Tibial artery (tissue), 4 donors: ENCODE measurements at regions not wholly inside any gene's neighbourhood (a gene's known extent, or its start where the extent isn't known, plus 50 kb on each side); places are given as distances from the start of the nearest gene placed in this dataset.

Experiments
- DNase-seq, 2 donors: peaks; one replicate each; pipeline ENCODE4 v3.0.0-alpha.2; 2019
- H3K27ac ChIP-seq, 2 donors: fragments of 200-600 bp; sonication (generic) in 1 of 2; 1 replicate in 1 of 2; 2 replicates in 1 of 2; pipeline ENCODE4 v1.5.1; 2018 to 2019; ENCODE audit warnings: mild to moderate bottlenecking in 1 of 2
- H3K27me3 ChIP-seq, 2 donors: fragments of 200-600 bp; sonication (generic) in 1 of 2; one replicate each; pipeline versions ENCODE4 v1.5.1 to v1.6.0; 2016 to 2019
- H3K36me3 ChIP-seq, 3 donors: fragments of 200-600 bp; sonication (generic) in 2 of 3; one replicate each; pipeline ENCODE4 v1.5.1; 2016 to 2019; ENCODE audit warnings: mild to moderate bottlenecking in 2 of 3
- H3K4me1 ChIP-seq, 4 donors: fragments of 200-600 bp; sonication (generic) in 2 of 4; 1 replicate in 3 of 4; 2 replicates in 1 of 4; pipeline ENCODE4 v1.5.1; 2016 to 2019
- H3K4me3 ChIP-seq, 2 donors: fragments of 200-600 bp; sonication (generic) in 1 of 2; 1 replicate in 1 of 2; 2 replicates in 1 of 2; pipeline ENCODE4 v1.5.1; 2018 to 2019; ENCODE audit warnings: mild to moderate bottlenecking in 2 of 2
- H3K9me3 ChIP-seq, 3 donors: fragments of 200-600 bp; sonication (generic) in 1 of 3; one replicate each; pipeline ENCODE4 v1.5.1; 2016 to 2019
- CTCF ChIP-seq, 2 experiments: fragments of 200-600 bp in 1 of 2; fragments of 450-650 bp in 1 of 2; IDR thresholded peaks; one replicate each; pipeline ENCODE4 v1.5.1; 2017 to 2019; ENCODE audit warnings: antibody characterized with exemption in 2 of 2, mild to moderate bottlenecking in 1 of 2, moderate library complexity in 1 of 2
- intact Hi-C: fragments of 100-400 bp; cut with DNase I; formaldehyde crosslinking; loops from one replicate; pipeline ENCODE4 v1.15.0; 2023; ENCODE audit warnings: low total_unique reads

- Histone ChIP-seq H3K4me1 (no peaks in the 10 kb centered on the region), H3K4me3 (no peak overlapping the region), H3K36me3 (no peaks in the 10 kb centered on the region), H3K27me3 (no peaks in the 10 kb centered on the region), H3K9me3 (no peaks in the 10 kb centered on the region), H3K27ac (no peak overlapping the region)
- DNase-seq: no peak
- no peak for TF ChIP-seq CTCF (IDR thresholded peaks at IDR 0.05)
- intact Hi-C loops: no loop called here
Measured at GRCh38 chr21:28437061-28437460, 555.6 kb downstream of the LTN1 start.

- H3K27me3 ChIP-seq: no peaks in the 10 kb centered on the region
- no peak overlapping the region for H3K4me3 ChIP-seq
- no peaks in the 10 kb centered on the region for H3K9me3 ChIP-seq
- intact Hi-C loops: no loop called here
- H3K27ac ChIP-seq: no peak overlapping the region
- H3K36me3 ChIP-seq: no peaks in the 10 kb centered on the region
- no peaks in the 10 kb centered on the region for H3K4me1 ChIP-seq
- TF ChIP-seq CTCF (IDR thresholded peaks at IDR 0.05): no peak
- DNase-seq: no peak
Measured at GRCh38 chr21:28436286-28436932, 556.3 kb downstream of the LTN1 start.

GRCh38 chr21:28431527-28432200 lies 561.0 kb downstream of the LTN1 start:
- Histone ChIP-seq H3K27ac (no peak overlapping the region), H3K36me3 (no peaks in the 10 kb centered on the region), H3K9me3 (no peaks in the 10 kb centered on the region), H3K4me1 (no peaks in the 10 kb centered on the region), H3K4me3 (no peak overlapping the region), H3K27me3 (no peaks in the 10 kb centered on the region)
- intact Hi-C loops: no loop called here
- no peak for TF ChIP-seq CTCF (IDR thresholded peaks at IDR 0.05)
- no peak for DNase-seq

GRCh38 chr21:28431022-28431421 lies 561.7 kb downstream of the LTN1 start:
- H3K4me3 ChIP-seq: no peak overlapping the region
- H3K27ac ChIP-seq: no peak overlapping the region
- intact Hi-C loops: no loop called here
- H3K9me3 ChIP-seq: no peaks in the 10 kb centered on the region
- no peak for DNase-seq
- no peaks in the 10 kb centered on the region for H3K4me1 ChIP-seq
- no peaks in the 10 kb centered on the region for H3K36me3 ChIP-seq
- no peaks in the 10 kb centered on the region for H3K27me3 ChIP-seq
- no peak for TF ChIP-seq CTCF (IDR thresholded peaks at IDR 0.05)

- intact Hi-C loops: no loop called here
- H3K36me3 ChIP-seq: no peaks in the 10 kb centered on the region
- no peaks in the 10 kb centered on the region for H3K4me1 ChIP-seq
- TF ChIP-seq CTCF (IDR thresholded peaks at IDR 0.05): no peak
- no peaks in the 10 kb centered on the region for H3K9me3 ChIP-seq
- no peak for DNase-seq
- H3K27ac ChIP-seq: no peak overlapping the region
- no peak overlapping the region for H3K4me3 ChIP-seq
- H3K27me3 ChIP-seq: no peaks in the 10 kb centered on the region
Measured at GRCh38 chr21:28429161-28429560, 563.5 kb downstream of the LTN1 start.
